ENCODE measurements at regions not wholly inside any gene's neighbourhood (a gene's known extent, or its start where the extent isn't known, plus 50 kb on each side); places are given as distances from the start of the nearest gene placed in this dataset.

DNA sequence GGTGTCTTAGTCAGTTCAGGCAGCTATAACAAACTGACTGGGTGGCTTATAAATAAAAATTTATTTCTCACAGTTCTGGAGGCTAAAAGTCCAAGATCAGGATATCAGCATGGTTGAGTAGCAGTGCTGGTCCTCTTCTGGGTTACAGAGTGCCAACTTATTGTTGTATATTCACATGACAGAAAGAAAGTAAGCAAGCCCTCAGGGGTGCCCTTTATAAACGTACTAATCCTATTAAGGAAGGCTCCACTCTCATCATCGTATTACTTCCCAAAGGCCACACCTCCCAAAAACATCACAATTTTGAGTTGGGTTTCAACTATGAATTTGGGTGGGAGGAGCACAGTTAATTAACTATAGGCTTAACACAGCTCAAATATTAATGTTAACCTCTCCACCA is 653.0 kb downstream of the DIPK2A start:
- DNase-seq (ENCODE audit: extremely low read depth in 1 of 11, low read depth in 9 of 11, low spot score in 4 of 11) = no peak

DNA sequence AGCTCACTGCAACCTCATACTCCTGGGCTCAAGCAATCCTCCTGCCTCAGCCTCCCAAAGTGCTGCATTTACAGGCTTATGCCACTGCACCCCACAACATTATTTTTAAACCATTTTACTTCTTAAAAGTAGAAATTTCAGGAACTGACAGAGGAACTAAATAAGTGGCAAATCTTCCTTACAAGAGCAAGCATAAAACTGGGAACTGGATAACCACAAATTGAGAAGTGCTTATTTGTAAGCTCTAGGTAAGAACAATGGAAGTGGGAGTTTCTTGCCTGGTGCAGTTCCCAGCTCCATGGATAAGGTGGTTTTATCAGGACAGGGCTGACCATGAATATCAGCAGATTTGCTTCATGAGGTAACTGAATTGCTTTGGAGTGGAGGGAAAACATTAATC is 655.2 kb downstream of the DIPK2A start:
- no peak for DNase-seq (ENCODE audit: extremely low read depth in 1 of 11, low read depth in 9 of 11, low spot score in 4 of 11)

DNA sequence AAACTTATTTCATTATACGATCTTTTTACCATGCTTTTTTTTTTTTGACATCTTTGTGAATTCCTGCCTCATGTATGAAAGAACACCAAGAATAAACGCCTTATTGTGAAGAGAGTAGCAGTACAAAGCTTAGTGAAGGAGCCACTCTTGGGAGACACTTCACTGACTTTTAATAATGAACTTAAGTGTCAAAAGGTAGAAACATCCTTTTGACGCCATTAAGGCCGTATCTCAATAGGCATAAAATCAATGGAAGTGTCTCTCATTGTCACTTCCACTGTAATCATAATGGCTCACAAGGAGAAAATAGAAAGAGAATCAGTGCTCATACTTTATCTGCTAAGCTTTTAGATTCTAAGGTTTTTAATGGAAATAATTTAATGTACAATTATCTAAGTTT is 657.8 kb downstream of the DIPK2A start:
- DNase-seq (ENCODE audit: extremely low read depth in 1 of 11, low read depth in 9 of 11, low spot score in 4 of 11) = no peak

DNA sequence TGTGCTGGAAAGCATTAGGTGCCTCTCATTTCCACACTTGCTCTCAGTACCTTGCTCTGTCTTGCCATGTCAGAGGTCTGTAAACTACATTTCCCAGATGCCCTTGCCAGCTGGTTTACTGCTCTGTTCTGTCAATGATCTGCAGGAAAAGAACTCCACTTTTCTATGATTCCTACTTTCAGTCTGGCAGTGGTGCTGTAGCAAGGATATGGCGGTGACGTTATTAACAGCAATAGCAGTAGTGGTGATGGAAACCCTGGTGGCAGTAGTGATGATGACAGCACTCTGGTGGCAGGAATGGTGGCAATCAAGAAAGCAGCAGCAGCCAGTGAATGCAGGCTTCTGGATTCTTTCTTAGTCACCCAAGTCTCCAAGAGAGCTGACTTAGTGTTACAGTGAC is 665.2 kb downstream of the DIPK2A start:
- DNase-seq (ENCODE audit: extremely low read depth in 1 of 11, low read depth in 9 of 11, low spot score in 4 of 11) = peak in 4 of 11 donors; percentile 3 to 11 (median 7)

DNA sequence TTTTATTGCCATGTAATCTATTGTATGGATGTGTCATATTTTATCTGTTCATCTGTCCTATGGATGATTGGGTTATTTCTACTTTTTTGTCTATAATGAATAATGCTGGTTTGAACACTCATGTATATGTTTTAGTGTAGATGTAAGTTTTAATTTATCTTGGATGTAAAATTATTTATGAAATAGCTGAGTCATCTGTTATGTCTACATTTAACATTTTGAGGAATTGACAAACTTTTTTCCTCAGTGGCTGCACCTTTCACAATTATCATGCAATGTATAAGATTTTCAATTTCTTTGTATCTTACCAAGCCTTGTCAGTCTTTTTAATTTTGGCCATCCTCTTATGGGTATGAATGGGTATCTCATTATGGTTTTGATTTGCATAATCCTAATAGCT is 666.4 kb downstream of the DIPK2A start:
- DNase-seq (ENCODE audit: extremely low read depth in 1 of 11, low read depth in 9 of 11, low spot score in 4 of 11) = no peak

DNA sequence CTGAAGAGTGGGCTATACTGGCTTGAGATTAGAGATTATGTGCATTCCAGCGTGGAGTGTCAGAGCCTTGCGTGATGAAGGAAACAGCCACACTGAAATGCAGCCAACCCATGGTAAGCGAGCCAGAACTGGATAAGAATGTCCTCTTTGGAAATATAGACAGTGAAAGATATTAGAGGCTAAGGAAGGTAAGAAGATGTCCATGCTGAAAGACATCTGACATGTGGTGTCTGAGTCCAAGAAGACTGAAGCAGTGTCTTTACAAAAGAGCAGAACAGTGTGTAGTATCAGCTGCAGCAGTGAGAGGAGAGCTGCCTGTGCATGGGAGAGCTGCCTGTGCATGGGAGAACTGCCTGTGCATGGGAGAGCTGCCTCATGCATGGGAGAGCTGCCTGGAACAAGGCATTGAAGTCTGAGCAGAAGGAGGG is 672.2 kb downstream of the DIPK2A start:
- no peak for DNase-seq (ENCODE audit: extremely low read depth in 1 of 11, low read depth in 9 of 11, low spot score in 4 of 11)

DNA sequence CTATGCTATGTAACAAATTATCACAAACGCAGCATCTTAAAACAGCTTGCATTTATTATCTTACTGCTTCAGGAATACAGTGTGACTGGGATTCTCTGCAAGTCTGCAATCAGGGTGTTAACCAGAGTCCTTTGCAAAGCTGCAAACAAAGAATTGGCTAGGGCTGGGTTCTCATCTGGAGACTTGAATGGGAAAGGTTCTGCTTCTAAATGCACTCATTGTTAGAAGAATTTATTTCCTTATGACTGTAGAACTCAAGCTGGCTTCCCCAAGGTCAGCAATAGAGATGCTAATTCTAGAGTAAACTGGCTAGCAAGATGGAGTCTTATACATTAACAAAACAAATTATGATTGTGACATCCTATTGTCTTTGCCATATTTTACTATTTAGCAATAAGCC is 673.7 kb downstream of the DIPK2A start:
- no peak for DNase-seq (ENCODE audit: extremely low read depth in 1 of 11, low read depth in 9 of 11, low spot score in 4 of 11)

DNA sequence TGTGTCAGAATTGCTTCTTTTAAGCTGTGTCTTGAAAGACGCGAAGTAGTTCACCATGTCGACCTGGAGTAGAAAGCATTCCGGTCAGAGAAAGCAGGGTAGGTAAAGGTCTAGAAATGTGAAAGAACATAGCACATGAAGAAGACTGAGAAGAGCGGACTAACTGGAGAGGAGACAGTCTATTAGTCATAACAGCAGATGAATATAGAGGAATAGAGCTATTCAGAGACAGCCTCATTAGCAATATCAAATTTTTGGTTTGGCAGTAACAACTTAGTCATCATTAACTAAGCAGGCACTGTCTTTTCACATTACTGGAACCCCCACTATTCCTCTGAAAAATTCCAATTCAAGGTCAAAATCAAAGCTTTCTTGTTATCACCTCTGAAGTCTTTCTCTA is 678.8 kb downstream of the DIPK2A start:
- DNase-seq (ENCODE audit: extremely low read depth in 1 of 11, low read depth in 9 of 11, low spot score in 4 of 11) = no peak

DNA sequence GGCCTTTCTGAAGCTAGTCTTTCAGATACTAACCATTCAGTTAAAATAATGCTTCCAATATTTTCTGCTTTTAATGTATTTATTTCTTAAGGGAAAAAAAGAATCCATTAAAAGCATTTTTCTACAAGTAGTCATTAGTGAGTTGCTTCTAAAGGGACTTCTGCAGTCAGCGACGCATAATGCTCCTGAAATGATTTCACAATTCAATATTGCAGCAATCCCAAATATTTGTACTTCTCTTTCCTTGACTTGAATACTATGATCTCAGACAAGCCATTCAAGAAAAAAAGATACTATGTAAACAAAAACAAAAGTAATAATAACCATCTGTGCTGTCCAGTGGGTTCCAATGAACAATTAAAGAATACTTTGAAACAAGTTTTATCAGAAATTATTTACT is 681.0 kb downstream of the DIPK2A start:
- DNase-seq (ENCODE audit: extremely low read depth in 1 of 11, low read depth in 9 of 11, low spot score in 4 of 11) = no peak

DNA sequence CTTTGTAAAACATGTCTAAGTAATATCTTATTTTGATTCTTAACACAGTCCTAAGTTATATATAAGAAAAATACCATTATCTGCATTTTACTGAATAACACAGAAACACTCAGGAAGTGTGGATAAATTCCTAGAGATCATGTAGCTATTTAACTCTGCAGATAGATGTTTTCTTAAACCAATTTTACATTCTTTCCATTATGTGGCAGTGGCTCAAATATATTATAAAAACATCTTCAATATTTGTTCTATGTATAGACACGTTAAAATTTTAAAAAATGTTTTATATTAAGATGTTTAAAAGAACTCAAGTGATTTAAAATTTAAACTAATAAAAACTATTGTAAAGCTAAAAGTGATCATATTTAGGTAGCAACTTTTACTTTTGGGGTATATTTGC is 683.8 kb downstream of the DIPK2A start:
- no peak for DNase-seq (ENCODE audit: extremely low read depth in 1 of 11, low read depth in 9 of 11, low spot score in 4 of 11)

DNA sequence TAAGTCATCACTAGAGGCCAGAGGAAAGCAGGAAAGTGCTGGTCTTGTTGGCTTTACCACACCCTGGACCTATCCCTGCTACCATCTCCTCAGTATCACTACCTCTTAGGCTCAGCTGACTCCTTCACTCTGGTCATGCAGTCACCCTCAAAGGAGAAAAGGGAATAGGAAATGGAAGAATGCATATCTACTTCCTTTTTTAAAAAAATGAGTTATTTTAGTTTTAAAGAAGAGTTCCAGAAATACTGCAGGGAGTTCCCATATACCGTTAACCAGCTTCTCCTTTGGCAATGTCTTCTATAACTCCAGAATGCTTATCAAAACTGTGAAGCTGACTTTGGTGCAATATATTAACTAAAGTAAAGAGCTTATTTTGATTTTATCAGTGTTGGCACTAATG is 688.6 kb downstream of the DIPK2A start:
- DNase-seq (ENCODE audit: extremely low read depth in 1 of 11, low read depth in 9 of 11, low spot score in 4 of 11) = no peak

DNA sequence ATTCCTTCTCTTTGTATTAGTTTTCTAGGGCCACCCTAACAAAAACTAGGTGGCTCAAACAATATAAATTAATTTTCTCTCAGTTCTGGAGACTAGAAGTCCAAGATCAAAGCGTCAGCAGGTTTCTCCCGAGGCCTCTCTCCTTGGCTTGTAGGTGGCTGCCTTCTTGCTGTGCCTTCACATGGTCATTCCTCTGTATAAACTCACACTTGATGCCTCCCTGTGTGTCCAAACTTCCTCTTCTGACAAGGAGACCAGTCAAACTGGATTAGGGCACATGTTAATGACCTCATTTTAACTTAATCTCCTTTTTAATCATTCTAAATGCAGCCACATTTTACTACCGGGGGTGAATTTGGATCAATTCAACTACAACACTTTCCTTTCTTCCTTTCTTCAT is 691.1 kb downstream of the DIPK2A start:
- DNase-seq (ENCODE audit: extremely low read depth in 1 of 11, low read depth in 9 of 11, low spot score in 4 of 11) = no peak

DNA sequence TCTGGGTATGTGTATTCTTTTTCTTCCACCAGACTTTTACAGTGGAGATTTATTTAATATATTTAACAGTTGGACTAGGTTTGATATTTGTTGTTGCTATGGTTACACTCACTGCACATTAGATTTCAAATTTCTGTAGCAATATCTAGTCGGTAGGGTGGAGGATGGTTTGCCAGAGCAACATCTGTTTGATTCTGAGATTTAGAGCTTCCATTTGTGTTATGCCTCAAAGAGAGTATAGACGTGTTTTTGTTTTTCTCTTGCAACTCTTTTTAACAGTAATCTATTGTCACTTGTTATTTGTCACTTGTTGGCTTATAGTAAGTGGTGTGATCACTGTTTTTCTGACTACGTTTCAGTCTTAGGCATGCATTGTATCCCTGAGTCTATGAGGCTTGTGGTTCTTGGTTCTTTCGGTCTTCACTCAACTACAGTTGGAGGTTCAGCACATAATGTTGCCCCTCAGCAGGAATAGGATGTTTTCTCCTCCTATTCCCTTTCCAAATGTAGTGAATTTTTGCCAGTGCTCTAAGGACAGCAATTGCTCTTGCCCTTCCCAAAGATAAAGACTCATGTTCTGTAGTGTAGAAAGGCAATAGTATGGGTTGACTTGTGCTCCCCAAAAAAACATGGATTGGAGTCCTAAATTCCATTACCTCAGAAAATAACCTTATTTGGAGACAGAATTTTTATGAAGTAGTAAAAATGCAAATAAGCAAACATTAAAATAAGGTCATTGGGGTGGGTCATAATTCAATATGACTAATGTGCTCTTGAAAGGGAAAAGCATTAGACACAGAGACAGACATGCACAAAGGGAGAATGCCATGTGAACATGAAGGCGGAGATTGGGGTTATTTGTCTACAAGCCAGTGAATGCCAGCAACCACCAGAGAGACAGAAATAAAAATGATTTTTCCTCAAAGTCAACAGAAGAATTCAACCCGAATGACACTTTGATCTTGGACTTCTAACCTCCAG is 692.1 kb downstream of the DIPK2A start:
- no peak for DNase-seq (ENCODE audit: extremely low read depth in 1 of 11, low read depth in 9 of 11, low spot score in 4 of 11)

DNA sequence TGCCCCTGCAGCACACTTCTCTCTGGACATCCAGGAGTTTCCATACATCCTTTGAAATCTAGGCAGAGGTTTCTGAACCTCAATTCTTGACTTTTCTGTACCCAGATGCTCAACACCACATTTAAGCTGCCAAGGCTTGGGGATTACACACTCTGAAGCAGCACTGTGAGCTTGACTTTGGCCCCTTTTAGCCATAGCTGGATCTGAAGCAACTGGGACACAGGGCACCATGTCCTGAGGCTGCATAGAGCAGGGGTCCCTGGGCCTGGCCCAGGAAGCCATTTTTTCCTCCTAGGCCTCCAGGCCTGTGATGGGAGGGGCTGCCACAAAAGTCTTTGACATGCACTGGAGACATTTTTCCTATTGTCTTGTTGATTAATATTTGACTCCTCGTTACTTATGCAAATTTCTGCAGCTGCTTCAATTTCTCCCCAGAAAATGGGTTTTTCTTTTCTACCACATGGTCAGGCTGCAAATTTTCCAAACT is 694.0 kb downstream of the DIPK2A start:
- DNase-seq (ENCODE audit: extremely low read depth in 1 of 11, low read depth in 9 of 11, low spot score in 4 of 11) = no peak

DNA sequence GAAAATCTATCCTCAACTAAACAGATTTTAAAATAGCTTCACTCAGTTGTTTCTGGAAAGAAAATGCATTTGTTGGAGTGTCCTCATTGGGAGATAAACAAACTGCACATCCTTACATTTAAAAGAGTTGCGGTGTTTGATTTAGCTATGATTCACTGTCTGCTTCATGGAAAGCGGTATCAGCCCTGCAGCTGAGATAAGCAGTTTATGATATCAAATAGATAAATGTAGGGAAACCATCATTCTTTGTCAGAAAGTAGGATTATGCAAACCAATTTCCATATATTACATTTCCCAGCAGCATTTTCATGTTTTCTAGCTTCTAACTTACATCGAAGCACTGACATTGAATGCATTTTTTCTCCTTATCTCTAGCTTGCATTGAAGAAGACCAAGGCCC is 698.9 kb downstream of the DIPK2A start:
- DNase-seq (ENCODE audit: extremely low read depth in 1 of 11, low read depth in 9 of 11, low spot score in 4 of 11) = no peak

DNA sequence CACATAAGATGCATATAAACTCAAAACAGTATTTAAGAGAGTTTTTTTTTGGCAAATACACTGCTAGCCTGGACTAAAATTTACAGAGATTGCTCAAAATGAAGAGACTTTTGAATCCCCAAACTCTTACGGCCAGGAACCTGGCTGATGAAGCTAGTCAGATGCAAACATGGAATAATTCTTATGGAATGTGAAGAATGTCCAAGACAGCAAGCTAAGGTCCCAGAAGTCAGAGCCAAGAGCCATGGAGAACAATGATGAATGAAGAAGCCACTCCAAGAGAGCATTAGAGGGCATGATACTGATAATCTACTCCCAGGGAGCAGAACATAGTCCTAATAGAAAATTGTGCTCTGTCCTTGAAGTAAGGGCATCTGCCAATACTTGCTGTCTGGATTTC is 705.5 kb downstream of the DIPK2A start:
- DNase-seq (ENCODE audit: extremely low read depth in 1 of 11, low read depth in 9 of 11, low spot score in 4 of 11) = no peak

DNA sequence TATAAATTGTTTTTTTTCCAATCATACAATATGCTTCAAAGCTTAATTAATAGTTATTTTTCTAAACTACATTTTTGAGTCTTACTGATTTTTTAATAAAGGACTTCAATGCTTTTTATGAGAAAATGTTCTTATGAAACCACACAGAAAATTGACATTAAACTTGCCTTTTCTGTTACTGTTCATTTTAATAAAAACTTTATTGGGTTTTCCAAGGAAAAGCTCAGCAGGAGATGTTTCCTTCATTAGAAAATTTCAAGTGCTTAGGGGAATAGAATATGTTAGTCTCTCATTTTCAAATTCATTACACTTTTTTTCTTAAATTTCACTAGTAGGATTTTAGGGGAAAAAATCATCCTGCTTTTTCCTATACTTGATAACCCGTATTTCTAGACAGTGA is 711.4 kb downstream of the DIPK2A start:
- no peak for DNase-seq (ENCODE audit: extremely low read depth in 1 of 11, low read depth in 9 of 11, low spot score in 4 of 11)

DNA sequence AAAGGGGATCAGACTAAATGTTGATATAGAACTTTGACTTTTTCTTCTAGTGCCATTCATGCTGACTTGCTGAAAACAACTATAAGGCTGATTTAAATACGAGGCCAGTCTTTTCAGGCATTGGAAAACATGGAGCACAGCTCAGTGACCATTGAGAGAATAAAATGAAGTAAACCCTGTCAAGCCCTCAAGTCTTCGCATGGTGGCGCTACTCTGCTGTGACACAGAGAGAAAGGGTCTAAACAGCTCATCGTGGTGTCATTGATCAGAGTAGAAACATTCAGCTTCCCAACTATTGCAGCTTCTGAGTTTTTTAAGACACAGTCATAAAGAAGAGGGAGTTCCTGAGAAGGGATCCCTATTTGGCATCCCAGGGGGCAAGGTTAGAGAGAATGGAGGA is 716.2 kb downstream of the DIPK2A start:
- no peak for DNase-seq (ENCODE audit: extremely low read depth in 1 of 11, low read depth in 9 of 11, low spot score in 4 of 11)

DNA sequence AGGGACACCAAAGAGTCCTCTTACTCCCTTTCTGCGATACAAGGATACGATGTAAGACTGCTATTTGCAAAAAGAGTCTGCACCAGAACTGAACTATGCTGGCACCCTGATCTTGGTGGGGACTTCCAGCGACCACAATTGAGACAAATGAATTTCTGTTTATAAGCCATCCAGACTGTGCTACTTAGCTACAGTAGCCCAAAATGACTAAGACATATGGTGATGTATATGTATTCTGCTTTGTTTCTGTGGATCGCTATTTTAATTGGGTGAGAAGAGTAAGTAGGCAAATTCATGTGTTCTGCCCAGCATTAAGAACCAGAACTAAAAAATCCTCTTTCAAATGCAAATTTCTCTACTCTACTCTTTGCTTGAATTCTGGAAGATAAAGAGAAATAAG is 720.9 kb downstream of the DIPK2A start:
- DNase-seq (ENCODE audit: extremely low read depth in 1 of 11, low read depth in 9 of 11, low spot score in 4 of 11) = no peak

DNA sequence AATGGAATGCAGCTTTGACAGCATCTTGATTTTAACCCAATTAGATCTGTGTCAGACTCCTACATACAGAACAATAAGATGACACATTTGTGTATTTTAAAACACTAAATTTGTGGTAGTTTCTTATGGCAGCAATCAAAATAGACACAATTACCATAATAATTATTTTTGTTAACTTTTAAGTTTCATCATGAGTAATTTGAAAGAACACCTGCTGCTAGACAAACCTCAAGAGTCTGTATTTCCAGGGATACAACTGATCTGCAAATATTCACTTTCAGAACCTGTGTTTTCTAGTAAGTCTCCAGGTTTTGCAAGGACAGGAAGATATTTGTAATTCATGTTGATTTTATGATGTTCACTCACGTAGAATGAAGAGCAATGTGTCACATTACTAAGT is 736.8 kb downstream of the DIPK2A start:
- no peak for DNase-seq (ENCODE audit: extremely low read depth in 1 of 11, low read depth in 9 of 11, low spot score in 4 of 11)

DNA sequence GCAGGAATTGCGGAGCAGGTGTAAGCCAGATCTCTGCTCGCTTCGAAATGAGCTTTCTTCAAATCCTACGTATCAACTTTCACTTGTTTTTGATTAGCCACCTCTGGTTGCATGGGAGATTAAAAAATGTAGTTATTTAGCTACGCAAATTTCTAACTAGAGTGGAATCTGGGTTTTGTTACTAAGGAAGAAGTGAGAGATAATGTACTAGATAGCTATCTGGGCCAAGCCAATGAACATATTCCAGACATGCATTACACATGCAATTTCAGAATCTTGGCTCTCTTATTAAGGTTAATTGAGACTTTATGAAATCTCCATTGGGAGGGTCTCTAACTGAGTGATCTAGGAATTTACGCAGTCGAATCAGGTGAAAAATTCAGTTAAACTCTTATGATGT is 765.7 kb downstream of the DIPK2A start:
- DNase-seq (ENCODE audit: extremely low read depth in 1 of 11, low read depth in 9 of 11, low spot score in 4 of 11) = no peak

All from renal cortex interstitium (tissue), 11 donors.